Ascending aorta (tissue), 2 donors: ENCODE measurements at regions not wholly inside any gene's neighbourhood (a gene's known extent, or its start where the extent isn't known, plus 50 kb on each side); places are given as distances from the start of the nearest gene placed in this dataset.
"Not testable (repeated sequence)": the region's sequence is repeated elsewhere in the genome, so short reads cannot be mapped to it uniquely, and the experiment has no call there.

Experiments
- DNase-seq, 2 donors: peaks; one replicate each; pipeline ENCODE4 v3.0.0-alpha.2; 2019; ENCODE audit warnings: low spot score in 2 of 2
- H3K27ac ChIP-seq, 2 donors: fragments of 200-600 bp; sonication (generic); one replicate each; pipeline ENCODE4 v1.5.1; 2016 to 2017; ENCODE audit warnings: mild to moderate bottlenecking in 1 of 2
- H3K27me3 ChIP-seq: fragments of 200-600 bp; sonication (generic); one replicate; pipeline ENCODE4 v1.5.1; 2017
- H3K36me3 ChIP-seq, 2 donors: fragments of 200-600 bp; sonication (generic); one replicate each; pipeline ENCODE4 v1.5.1; 2016
- H3K4me1 ChIP-seq, 2 donors: fragments of 200-600 bp; sonication (generic); one replicate each; pipeline ENCODE4 v1.5.1; 2016 to 2017; ENCODE audit warnings: mild to moderate bottlenecking in 1 of 2
- H3K4me3 ChIP-seq, 2 donors: fragments of 200-600 bp; sonication (generic); one replicate each; pipeline ENCODE4 v1.5.1; 2016 to 2017; ENCODE audit warnings: mild to moderate bottlenecking in 1 of 2
- H3K9me3 ChIP-seq, 2 donors: fragments of 200-600 bp; sonication (generic); one replicate each; pipeline ENCODE4 v1.5.1; 2016
- intact Hi-C: fragments of 100-400 bp; cut with DNase I; formaldehyde crosslinking; loops from one replicate; pipeline ENCODE4 v1.15.1; 2023
- TF ChIP-seq, protein P1 (sequence below), 3 experiments: fragments of 200-600 bp in 2 of 3; fragments of 450-650 bp in 1 of 3; sonication (generic) in 2 of 3; IDR thresholded peaks; one replicate each; pipeline ENCODE4 v1.5.1; 2016 to 2019; ENCODE audit warnings: antibody characterized with exemption in 3 of 3, mild to moderate bottlenecking in 1 of 3, moderate library complexity in 1 of 3

DNA sequence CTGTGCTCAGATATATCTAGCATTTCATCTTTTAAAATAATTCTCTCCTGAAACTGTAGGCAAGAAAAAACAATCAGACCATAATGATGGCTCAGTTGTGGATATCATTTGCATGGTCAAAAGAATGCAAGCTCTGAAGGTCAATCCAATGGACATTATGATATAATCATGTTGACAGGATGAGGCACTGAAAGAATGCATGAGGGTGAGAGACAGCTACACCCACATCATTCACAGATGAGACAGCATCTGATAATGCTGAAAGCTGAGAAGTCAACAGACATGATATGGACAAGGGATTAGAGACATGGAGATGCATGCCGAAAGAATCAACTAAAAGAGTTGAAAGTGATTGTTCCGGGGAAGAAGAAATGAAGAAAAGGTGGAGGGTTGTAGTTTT, 346.4 kb upstream of the CDH5 start:
- no peaks in the 10 kb centered on the region for H3K27me3 ChIP-seq
- no peaks in the 10 kb centered on the region for H3K9me3 ChIP-seq
- intact Hi-C loops = no loop called here
- no peaks in the 10 kb centered on the region for H3K4me1 ChIP-seq
- H3K27ac ChIP-seq = no peak overlapping the region
- H3K4me3 ChIP-seq = no peak overlapping the region
- DNase-seq = no peak
- no peaks in the 10 kb centered on the region for H3K36me3 ChIP-seq
- TF ChIP-seq, protein P1, sequence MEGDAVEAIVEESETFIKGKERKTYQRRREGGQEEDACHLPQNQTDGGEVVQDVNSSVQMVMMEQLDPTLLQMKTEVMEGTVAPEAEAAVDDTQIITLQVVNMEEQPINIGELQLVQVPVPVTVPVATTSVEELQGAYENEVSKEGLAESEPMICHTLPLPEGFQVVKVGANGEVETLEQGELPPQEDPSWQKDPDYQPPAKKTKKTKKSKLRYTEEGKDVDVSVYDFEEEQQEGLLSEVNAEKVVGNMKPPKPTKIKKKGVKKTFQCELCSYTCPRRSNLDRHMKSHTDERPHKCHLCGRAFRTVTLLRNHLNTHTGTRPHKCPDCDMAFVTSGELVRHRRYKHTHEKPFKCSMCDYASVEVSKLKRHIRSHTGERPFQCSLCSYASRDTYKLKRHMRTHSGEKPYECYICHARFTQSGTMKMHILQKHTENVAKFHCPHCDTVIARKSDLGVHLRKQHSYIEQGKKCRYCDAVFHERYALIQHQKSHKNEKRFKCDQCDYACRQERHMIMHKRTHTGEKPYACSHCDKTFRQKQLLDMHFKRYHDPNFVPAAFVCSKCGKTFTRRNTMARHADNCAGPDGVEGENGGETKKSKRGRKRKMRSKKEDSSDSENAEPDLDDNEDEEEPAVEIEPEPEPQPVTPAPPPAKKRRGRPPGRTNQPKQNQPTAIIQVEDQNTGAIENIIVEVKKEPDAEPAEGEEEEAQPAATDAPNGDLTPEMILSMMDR (IDR thresholded peaks at IDR 0.05) = no peak

DNA sequence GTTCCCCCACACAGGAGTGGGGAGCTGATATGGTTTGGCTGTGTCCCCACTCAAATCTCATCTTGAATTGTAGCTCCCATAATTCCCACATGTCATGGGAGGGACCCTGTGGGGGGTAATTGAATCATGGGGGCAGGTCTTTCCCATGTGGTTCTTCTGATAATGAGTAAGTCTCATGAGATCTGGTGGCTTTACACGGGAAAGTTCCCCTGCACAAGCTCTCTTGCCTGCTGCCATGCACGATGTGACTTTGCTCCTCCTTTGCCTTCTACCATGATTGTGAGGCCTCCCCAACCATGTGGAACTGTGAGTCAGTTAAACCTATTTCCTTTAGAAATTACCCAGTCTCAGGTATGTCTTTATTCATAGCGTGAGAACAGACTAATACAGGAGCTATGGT, 347.0 kb upstream of the CDH5 start:
- H3K4me3 ChIP-seq, DNase-seq, H3K9me3 ChIP-seq, H3K4me1 ChIP-seq, H3K36me3 ChIP-seq, H3K27ac ChIP-seq, intact Hi-C loops, H3K27me3 ChIP-seq: not testable (repeated sequence)

DNA sequence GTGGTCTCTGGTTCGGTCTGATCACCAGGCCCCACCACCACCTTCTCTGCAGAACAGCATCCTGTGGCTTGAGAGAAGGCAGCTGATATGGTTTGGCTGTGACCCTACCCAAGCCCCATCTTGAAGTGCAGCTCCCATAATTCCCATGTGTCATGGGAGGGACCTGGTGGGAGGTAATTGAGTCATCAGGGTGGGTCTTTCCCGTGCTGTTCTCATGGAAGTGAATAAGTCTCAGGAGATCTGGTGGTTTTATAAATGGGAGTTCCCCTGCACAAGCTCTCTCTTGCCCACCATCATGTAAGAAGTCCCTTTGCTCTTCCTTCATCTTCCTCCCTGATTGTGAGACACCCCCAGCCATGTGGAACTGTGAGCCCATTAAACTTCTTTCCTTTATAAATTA, 352.3 kb upstream of the CDH5 start:
- no peak for DNase-seq
- intact Hi-C loops = no loop called here
- no peak overlapping the region for H3K27ac ChIP-seq
- H3K4me3 ChIP-seq = no peak overlapping the region
- no peaks in the 10 kb centered on the region for H3K9me3 ChIP-seq
- H3K36me3 ChIP-seq = no peaks in the 10 kb centered on the region
- H3K4me1 ChIP-seq = no peaks in the 10 kb centered on the region
- H3K27me3 ChIP-seq = no peaks in the 10 kb centered on the region
- TF ChIP-seq, protein P1 (IDR thresholded peaks at IDR 0.05) = no peak

DNA sequence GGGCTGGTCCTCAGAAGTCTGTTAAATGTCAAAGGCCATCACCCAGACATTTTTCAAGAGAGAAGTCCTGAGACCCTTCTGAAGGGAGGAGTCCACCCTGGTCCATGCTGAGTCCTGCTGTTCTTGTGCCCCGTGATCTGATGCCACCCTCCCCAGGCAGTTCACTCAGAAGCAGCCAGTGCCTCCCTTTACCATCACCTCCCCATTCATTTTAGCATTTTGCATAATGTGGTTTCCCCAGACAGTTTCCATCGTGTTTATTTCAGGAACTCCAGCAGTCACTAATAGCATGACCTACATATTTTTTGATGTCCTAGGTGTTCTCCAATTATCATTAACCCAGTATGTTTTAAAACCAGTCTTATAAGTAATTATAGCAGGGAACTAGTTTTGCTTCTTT, 353.0 kb upstream of the CDH5 start:
- H3K36me3 ChIP-seq = no peaks in the 10 kb centered on the region
- no peak overlapping the region for H3K27ac ChIP-seq
- no peak overlapping the region for H3K4me3 ChIP-seq
- TF ChIP-seq, protein P1 (IDR thresholded peaks at IDR 0.05) = no peak
- H3K27me3 ChIP-seq = no peaks in the 10 kb centered on the region
- no peaks in the 10 kb centered on the region for H3K4me1 ChIP-seq
- intact Hi-C loops = no loop called here
- DNase-seq = no peak
- no peaks in the 10 kb centered on the region for H3K9me3 ChIP-seq

DNA sequence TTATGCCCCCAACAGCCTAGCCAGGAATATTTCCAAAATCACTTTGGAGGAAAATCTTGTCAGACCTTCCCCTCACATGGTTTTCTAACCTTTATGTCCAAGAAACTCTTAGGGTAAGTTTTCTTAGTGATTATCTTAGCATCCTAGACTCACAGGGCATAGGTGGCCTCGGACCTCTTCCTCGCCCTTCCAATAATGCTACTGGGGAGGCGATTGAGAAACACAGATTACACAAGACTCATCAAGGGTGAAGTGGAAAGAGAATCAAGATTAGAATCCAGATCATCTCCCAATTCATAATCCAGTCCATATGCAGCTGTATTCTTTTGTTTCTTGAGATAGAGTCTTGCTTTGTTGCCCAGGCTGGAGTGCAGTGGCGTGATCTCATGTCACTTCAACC, 358.4 kb upstream of the CDH5 start:
- DNase-seq = no peak
- Histone ChIP-seq H3K36me3 (no peaks in the 10 kb centered on the region), H3K4me3 (no peak overlapping the region), H3K27me3 (no peaks in the 10 kb centered on the region), H3K27ac (no peak overlapping the region), H3K9me3 (no peaks in the 10 kb centered on the region), H3K4me1 (no peaks in the 10 kb centered on the region)
- TF ChIP-seq, protein P1 (IDR thresholded peaks at IDR 0.05) = no peak
- intact Hi-C loops = no loop called here

DNA sequence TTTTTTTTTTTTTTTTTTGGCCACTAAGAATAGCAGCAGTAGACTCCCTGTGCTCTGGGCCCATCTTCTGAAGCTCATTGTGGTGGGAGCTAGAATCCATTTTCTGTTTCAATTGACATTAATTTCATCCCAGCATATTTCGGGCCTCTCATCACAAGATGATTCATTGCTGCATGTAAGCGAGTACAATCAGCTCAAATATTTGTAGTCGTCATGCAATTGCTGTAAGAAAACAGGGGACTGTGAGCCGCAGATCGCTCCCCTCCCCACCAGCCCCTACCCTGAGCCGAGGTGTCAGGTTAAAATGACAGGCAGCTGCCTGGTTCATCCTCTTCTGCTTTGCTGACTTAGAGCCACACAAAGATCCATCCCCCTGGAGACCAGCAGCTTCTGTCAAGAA, 358.8 kb upstream of the CDH5 start:
- Histone ChIP-seq H3K27ac (no peak overlapping the region), H3K36me3 (no peaks in the 10 kb centered on the region), H3K4me1 (no peaks in the 10 kb centered on the region), H3K27me3 (no peaks in the 10 kb centered on the region), H3K4me3 (no peak overlapping the region), H3K9me3 (no peaks in the 10 kb centered on the region)
- DNase-seq = no peak
- TF ChIP-seq, protein P1 (IDR thresholded peaks at IDR 0.05) = no peak
- intact Hi-C loops = no loop called here
